ENCODE measurements at regions not wholly inside any gene's neighbourhood (a gene's known extent, or its start where the extent isn't known, plus 50 kb on each side); places are given as distances from the start of the nearest gene placed in this dataset.
"Not testable (repeated sequence)": the region's sequence is repeated elsewhere in the genome, so short reads cannot be mapped to it uniquely, and the experiment has no call there.

DNA sequence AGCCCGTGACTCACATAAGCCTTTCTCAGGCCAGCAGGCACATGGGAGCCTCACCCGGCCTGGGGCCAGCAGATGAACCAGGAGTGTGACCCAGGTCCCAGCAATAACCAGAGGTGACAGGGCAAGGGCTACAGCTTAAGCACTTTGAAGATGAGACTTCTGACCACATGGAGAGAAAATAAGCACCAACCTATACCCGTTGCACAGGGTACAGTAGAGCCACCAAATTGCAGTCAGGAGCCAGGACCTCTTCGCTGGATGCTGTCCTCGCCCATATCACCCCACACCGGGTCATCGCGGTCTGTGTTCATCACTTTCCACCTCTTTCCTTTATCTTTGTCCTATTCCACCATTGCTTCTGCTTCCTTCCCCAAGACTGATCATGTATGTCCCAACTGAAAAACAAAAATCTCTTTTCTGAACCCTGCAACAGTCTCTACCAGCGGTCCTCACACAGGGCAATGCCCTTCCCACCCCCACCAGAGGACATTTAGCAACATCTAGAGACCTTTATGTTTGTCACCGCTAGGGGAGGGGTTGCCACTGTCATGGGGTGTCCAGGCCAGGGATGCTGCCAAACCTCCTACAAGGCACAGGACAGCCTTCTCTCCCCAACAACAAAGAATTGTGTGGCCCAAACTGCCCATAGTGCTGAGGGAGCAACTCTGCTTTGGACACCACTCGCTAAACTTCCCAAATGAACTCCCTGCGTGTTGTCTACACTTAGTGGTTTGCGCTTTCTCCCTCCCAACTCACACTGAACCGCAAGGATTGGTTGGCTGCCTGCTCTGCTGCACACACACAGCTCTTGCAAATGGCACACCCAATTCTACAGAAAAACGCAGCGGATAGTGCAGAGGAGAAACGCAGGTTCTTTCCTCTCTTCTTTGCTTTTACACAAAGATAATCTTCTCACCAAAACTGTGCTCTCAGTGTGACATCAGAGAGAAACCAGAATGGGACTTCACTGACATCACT is 219.4 kb upstream of the FRG1 start:
- not testable (repeated sequence) for H3K4me3 ChIP-seq (ENCODE audit: low read depth, low read length)

DNA sequence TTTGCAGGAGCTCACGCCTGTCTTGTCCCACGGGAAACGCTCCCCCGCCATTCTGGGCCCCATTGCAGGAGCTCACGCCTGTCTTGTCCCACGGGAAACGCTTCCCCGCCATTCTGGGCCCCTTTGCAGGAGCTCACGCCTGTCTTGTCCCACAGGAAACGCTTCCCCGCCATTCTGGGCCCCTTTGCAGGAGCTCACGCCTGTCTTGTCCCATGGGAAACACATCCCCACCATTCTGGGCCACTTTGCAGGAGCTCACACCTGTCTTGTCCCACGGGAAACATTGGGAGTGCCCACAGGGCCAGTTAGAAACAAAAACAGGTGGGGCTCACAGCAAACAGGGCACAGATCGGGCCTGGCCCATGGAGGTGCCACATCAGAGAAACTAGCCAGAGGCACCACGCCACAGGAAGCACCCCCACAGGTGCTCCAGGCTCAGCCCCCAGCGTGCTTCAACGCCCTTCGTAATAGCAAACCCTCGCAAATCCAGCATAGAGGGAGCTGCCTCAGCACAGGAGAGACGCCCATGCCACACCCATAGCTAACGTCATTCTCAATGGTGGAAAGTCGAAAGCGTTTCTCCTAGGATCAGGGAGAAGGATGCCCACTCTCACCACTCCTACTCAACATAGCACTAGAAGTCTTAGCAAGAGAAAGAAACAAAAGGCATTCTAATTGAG is 218.2 kb upstream of the FRG1 start:
- not testable (repeated sequence) for H3K4me3 ChIP-seq (ENCODE audit: low read depth, low read length)

DNA sequence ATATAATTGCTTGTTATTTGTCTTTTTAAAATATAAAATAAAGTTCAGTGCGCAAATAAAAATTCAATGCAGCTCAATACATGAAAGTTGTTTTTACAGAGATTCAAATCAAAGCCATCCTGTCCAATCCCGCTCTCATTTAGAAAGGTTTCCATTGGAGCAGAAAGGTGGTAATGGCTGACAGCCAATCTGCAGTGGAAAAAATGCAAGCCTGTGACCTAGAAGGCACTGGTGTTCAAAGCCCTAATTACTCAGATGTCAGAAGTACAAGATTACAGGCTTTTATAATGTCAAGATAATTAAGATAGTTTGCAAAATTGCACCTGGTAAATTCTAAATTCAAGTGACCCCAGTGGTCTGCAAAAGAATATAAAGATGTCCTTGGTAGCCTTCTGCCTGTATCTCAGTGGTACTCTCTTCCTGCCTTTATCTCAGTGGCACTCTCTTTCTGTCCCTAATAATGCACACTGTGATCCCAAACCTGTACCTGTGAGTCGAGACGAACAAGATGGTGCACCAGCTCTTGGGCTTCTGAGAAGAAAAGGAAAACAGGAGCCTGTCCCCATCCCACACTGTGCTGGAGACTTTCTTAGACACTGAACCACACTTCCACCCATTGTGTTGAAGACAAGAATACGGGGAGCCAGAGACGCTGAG is 212.6 kb upstream of the FRG1 start:
- not testable (repeated sequence) for H3K4me3 ChIP-seq (ENCODE audit: low read depth, low read length)

DNA sequence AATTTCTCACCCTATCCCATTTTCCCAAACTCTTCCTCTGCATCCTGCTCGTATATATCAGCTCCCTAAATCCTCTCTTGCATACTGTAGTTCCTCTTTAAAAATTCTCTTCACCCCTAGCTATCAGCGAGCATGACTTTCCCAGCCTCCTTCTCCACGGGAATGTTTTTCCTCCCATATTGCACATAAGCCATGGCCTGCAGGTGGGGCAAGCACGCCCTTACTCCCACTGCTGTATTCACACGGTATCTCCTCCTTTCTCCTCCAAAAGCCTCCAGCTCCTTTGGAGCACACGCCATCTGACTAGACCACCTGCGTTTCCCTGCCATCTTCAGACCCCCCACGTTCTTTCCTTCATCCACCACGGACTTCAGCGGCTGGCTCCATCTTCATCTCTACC is 208.7 kb upstream of the FRG1 start:
- not testable (repeated sequence) for H3K4me3 ChIP-seq (ENCODE audit: low read depth, low read length)

DNA sequence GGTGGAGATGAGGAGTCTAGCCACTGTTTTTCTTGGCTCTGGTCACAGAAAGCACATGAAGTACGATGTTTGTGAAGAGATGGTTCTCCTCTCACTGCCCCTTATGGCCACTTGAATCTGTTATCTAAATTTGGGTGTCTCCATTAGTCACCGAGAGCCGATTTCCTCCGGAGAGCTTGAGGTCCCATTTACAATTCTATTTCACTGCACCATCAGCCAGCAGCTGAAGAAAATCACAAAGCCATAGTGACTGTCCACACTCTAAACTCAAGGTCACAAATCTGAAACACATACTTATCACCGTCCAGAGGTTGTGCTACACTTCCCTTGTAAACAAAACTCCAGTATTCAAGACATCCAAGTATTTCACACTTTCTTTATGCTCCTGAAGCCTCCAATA is 207.2 kb upstream of the FRG1 start:
- not testable (repeated sequence) for H3K4me3 ChIP-seq (ENCODE audit: low read depth, low read length)

DNA sequence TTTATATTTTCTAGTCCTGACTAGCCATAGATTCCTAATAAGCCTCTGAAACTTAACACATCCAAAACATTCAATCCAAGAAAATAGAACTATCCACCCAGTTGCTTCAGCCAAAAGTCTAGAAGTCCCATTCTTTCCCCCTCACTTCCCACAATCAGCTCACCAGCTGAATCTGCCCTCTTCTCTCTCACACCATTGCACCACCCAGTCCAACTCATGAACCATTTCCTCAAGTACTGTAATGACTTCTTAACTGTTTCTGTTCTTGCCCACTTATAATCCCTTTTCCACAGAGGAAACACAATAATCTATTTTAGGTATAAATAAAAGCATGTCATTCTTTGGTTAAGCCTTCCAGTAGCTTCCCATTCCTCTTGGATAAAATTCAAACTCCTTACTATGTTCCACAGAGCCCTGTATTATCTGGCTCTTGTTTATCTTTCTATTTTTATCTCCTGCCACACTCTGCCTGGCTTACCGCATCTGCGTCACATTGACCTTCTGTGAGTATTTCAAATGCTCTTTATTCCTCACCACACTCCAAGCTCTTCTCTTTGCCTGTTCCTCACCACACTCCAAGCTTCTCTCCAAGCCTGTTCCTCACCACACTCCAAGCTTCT is 205.9 kb upstream of the FRG1 start:
- not testable (repeated sequence) for H3K4me3 ChIP-seq (ENCODE audit: low read depth, low read length)

DNA sequence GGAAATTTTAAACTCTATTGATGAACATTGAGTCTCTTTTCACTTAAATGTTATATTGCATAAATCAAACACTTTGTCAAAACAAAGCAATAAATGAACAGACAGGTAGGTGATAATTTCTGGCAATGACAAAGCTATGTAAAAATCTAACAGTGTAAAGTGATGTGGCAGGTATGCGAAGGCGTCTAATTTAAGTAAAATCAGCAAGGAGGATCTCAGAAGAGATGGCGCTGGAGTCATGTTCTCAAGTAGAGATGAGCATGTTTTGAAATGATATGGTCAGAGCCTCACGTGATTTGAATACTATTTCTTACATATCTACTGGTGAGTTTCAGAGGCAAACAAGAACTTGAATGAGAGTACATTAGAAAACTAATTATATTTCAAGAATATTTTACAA is 204.0 kb upstream of the FRG1 start:
- H3K4me3 ChIP-seq (ENCODE audit: low read depth, low read length): not testable (repeated sequence)

DNA sequence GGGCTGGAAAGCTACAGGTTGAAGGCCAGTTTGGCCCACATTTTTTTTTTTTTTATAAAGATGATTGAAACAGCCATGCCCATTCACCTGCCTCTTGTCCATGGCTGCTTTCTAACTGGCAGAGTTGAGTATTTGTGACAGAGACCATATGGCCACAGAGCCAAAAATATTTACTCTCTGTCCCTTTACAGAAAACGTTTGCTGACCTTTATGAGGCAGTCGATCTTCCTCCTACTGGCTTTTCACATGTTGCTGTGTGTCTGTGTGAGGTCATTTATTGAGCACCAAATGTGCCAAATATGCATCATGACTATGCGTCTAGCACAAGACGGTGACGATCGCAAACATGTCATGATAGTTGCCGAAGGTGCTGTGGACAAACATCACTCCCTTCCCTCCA is 200.6 kb upstream of the FRG1 start:
- not testable (repeated sequence) for H3K4me3 ChIP-seq (ENCODE audit: low read depth, low read length)

DNA sequence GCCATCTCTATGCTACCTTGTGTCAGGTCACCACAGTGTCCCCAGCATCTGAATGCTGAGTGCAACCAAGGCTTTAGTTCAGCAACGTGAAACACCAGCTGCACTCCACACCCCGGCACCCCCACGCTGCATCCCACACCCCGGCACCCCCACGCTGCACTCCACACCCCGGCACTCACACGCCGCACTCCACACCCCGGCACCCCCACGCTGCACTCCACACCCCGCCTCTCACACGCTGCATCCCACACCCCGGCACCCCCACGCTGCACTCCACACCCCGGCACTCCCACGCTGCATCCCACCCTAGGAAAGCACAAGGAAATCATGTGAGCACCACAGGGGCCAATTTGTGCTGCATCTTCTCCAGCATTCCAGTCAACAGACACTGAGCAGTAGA is 199.8 kb upstream of the FRG1 start:
- no peak overlapping the region for H3K4me3 ChIP-seq (ENCODE audit: low read depth, low read length)

DNA sequence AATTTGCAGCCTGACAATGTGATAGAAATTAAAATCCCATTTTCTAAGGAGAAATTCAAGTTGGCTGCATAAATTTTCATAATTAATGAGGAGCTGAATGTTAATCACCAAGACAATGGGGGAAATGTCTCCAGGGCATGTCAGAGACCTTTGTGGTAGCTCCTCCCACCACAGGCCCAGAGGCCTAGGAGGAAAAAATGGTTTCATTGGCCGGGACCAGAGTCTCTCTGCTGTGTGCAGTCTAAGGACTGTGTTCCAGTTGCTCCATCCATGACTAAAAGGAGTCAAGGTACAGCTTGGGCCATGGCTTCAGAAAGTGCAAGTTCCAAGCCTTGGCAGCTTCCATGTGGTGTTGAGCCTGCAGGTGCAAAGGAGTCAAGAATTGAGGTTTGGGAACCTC is 187.6 kb upstream of the FRG1 start:
- H3K4me3 ChIP-seq (ENCODE audit: low read depth, low read length): not testable (repeated sequence)

DNA sequence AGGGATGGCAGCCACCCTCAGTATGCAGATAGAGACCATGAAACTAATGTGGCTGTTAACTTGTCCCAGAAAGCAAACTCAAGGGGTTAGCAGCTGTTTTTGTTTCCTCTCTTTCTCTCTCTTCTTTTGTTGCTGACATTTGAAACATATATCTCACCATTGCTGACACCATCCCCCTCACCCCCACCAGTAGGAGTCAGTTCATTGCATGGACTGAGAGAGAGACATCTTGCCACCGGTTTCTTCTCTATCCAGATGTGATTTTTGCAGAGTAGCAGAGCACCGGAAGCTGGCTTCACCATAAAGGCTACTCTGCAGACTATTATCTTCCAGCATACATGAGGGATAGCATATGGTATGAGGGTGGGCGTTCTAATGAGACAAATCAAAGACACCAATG is 177.1 kb upstream of the FRG1 start:
- no peak overlapping the region for H3K4me3 ChIP-seq (ENCODE audit: low read depth, low read length)

DNA sequence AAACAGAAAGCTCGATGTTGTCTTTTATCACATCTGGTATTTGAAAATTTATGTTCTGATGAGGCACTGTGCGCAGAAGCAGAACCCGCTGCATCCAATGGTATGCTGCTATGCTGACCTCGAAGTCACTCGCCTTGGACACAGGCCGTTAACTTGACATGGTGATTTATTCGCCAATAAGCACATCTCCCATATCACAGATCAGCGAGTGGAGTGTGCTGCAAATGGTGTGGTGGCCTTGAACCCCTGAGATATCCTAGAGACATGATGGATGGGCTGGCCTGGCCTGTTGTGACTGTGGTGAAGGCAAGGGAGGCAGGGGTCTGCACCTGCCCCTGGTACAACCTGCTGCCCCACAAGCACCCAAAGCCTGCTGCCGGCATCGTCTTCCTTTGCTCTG is 175.4 kb upstream of the FRG1 start:
- H3K4me3 ChIP-seq (ENCODE audit: low read depth, low read length): no peak overlapping the region

DNA sequence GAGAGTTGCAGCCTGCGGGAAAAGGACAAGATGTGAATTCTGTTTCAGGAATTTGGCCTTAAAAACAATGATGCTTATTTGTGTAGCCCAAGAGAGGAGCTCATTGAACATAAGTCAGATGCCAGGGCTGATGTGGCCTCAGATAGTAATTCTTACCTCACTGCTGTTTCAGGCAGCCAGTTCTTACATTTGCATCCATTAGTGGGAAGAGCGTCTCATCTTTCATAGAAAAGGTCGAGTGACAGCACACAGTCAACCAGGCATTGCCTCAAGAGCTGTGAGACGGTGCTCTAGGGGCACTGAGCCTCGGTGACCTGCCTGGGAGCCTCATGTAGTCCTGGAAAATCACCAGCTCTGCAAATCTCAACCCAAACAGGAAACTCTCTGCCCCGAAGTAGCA is 174.9 kb upstream of the FRG1 start:
- H3K4me3 ChIP-seq (ENCODE audit: low read depth, low read length): no peak overlapping the region

DNA sequence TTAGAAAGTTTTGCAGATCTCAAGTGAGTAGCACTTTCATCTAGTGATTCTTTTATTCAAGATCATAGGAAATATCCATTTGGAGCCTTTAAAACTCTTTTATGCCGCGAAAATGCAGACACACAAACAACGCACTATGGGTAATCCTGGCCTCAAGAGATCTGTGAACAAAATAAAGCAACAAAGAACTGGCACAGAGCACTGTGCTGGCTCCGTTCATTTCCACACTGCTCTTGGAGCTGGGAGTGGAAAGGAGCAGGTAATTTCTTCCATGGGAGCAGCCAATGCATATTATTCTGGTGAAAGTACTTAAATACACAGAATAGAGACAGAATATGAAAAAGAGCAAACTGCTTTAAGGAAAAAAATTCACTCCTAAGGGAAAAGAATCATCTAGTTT is 172.7 kb upstream of the FRG1 start:
- H3K4me3 ChIP-seq (ENCODE audit: low read depth, low read length): no peak overlapping the region

DNA sequence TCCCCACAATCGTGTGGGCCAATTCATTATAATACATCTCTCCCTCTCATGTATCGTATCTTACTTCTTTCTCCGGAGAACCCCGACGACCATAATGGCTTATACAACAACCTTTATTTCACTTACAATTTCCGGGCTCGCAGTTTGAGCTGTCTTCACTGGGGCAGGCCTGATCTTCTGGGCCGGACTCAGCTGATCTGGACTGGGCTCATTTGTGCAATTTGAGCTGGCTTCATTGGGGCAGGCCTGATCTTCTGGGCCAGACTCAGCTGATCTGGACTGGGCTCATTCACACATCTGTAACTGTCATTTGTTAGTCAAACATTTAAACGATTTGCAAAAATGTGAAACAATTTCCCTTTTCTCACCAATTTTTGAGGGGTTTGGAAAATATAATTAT is 171.5 kb upstream of the FRG1 start:
- H3K4me3 ChIP-seq (ENCODE audit: low read depth, low read length): no peak overlapping the region

DNA sequence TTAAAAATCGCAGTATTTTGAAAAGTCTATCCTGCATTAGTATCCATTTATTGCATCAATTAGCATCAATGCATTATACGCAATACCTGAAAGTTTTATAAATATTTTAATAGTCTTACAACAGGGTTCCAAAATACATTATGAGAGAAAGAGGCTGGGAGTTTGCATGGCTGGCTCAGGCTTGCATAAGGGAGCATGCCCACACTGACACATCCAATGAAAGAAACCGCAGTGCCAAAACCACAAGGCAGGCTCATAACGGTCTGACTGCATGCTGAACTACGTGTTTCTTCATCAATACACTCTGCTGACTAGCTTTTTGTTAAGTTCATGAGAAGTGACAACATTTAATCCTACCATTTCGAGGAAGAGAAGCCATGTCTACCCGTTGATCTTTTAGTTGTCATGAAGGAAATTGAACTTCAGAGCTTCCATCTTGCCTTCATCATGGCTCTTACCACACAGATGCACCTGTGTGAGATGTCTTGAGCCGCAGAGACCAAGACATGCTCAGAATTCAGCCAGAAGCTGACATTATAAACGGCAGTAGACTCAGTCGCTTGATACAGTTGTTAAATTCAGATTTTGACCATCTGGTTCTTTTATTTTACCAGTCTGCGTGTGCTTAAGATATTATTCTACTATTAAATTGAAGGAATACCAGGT is 168.8 kb upstream of the FRG1 start:
- no peak overlapping the region for H3K4me3 ChIP-seq (ENCODE audit: low read depth, low read length)

DNA sequence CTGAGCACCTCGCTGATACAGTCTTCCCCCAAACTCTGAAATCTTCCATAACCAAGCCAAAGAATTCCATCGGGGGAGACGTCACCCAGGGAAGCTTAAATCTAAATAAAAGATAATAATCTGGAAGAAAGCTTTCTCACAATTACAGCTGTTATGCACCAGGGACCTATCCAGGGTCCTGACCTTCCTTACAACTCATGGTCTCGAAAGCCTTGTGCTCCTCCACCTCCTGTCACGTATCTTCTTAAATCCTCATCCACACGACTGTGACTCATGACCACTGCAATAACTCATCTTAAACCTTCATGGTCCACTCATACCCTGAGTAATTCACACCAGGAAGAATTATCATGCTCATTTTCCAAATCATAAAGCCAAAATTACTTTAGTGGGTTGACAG is 166.8 kb upstream of the FRG1 start:
- H3K4me3 ChIP-seq (ENCODE audit: low read depth, low read length): no peak overlapping the region

DNA sequence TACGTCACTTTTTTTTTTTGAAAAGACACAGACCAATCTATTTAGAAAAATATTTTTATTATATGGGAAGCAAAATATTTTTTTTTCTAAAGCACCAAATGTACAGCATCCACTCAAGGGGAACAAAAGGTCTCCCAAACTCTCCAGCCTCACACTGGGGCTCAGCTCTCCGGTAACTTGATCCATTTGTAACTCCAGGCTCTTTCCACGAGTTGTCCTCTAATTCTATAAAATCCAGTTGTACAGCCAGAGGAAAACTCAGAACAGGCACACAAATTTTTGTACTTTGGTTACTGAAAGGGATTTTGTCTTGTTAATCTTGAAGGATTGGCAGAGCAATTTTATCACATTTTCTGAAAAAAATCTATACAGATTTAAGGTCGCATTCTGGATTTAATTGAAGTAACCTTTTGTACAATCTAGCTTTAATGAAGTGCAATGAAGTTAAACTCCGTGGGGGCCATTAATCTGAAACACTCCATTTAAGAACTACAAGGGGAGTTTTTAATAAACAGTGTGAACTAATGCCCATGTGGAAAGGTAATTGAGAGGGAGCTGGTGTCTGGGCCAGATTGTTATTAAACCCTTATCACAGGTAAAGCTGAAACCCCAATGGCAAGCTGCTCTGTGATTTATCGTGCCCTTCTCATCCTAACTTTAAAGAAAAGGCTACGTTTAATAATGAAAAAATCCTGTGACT is 161.2 kb upstream of the FRG1 start:
- no peak overlapping the region for H3K4me3 ChIP-seq (ENCODE audit: low read depth, low read length)

DNA sequence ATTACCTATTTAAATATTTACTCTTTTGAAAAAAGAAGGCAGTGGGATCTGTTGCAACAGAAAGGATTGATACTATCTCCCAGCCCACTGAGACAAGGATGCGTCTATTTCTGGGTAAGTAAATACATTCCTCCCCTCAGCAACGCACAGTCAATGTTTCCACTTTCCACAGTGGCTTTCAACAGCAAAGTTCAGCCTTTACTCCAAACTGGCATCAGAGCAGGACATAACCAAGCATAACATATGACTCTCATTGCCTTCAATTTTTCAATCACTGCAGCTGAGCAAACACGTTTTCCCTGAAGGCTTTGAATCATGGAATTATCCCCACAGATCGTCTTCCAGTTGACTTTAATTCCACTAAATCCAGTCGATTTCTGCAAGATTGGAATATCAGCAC is 160.3 kb upstream of the FRG1 start:
- H3K4me3 ChIP-seq (ENCODE audit: low read depth, low read length): no peak overlapping the region

DNA sequence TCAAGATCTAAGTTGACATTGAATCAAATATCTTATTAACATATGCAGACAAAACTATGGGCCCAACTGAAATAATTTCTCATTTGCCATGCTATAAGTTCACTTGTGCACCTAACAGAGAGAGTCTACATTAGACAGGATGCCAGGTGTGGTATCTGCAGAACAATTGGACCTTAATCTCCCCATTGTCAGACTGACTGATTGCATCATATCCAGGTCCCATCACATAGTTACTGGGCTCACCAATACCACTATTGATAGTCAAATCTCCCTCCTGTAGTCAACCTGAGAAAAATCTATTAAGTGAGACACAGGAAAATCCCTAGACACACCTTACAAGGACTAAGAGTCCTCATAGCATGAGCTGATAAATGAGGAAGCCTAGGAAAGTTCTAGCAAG is 156.0 kb upstream of the FRG1 start:
- no peak overlapping the region for H3K4me3 ChIP-seq (ENCODE audit: low read depth, low read length)

All from iPS-11a (cell line).